GM10266 (cell line): ENCODE measurements at regions not wholly inside any gene's neighbourhood (a gene's known extent, or its start where the extent isn't known, plus 50 kb on each side); places are given as distances from the start of the nearest gene placed in this dataset.

Source experiments
- DNase-seq: peaks from one replicate; pipeline ENCODE4 v3.0.0; 2012; ENCODE audit errors: extremely low spot score
- TF ChIP-seq, protein P1 (sequence below): IDR thresholded peaks from 2 replicates; pipeline ENCODE4 v1.5.1; 2012; ENCODE audit warnings: mild to moderate bottlenecking, low read depth; ENCODE audit not compliant: control insufficient read depth, insufficient read depth; ENCODE audit errors: missing control alignments

- no peak for DNase-seq
- TF ChIP-seq, protein P1, sequence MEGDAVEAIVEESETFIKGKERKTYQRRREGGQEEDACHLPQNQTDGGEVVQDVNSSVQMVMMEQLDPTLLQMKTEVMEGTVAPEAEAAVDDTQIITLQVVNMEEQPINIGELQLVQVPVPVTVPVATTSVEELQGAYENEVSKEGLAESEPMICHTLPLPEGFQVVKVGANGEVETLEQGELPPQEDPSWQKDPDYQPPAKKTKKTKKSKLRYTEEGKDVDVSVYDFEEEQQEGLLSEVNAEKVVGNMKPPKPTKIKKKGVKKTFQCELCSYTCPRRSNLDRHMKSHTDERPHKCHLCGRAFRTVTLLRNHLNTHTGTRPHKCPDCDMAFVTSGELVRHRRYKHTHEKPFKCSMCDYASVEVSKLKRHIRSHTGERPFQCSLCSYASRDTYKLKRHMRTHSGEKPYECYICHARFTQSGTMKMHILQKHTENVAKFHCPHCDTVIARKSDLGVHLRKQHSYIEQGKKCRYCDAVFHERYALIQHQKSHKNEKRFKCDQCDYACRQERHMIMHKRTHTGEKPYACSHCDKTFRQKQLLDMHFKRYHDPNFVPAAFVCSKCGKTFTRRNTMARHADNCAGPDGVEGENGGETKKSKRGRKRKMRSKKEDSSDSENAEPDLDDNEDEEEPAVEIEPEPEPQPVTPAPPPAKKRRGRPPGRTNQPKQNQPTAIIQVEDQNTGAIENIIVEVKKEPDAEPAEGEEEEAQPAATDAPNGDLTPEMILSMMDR = no peak
Measured at GRCh38 chr14:61218767-61219166, 62.4 kb downstream of the TMEM30B start.

- no peak for DNase-seq
Measured at GRCh38 chr14:61218157-61218556, 63.0 kb downstream of the TMEM30B start.

GRCh38 chr14:61217516-61217915 is 63.6 kb downstream of the TMEM30B start:
- no peak for DNase-seq
- TF ChIP-seq, protein P1 = no peak

More at GRCh38 chr14:61218157-61218556, 63.0 kb downstream of the TMEM30B start:
- TF ChIP-seq, protein P1 = no peak

DNA sequence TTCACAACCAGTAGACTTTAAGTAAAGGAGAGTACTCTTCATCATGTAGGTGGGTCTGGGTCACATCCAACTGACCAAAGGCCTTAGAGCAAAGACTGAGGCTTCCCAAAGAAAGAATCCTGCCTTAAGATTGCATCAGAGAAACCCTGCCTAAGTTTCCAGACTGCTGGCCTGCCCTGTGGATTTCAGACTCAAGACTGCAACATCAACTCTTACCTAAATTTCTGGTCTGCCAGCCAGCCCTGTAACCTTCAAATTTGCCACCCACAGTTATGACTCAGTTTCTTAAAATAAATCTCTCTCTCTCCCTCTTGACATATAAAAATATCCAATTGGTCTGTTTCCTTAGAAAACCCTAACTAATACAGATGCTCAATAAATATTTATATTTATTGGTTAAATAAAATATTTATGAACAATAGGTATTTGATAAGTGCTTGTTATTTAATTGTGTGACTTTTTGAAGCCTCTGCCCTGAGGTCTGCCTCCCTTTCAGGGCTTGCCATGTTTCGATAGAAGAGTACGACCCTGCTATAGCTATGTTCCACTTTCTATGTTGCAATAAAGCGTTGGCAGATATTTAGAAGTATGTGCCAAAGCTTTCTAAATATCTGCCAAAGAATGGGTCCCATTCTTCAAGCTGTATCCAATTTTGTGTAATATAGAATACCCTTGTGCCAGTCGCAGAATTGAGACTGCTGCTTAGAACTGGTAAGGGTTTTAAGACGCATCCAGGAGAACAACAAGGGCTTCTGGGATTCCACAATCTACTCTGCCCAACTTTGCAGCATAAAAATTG is 65.7 kb downstream of the TMEM30B start:
- TF ChIP-seq, protein P1 = no peak
- no peak for DNase-seq

DNA sequence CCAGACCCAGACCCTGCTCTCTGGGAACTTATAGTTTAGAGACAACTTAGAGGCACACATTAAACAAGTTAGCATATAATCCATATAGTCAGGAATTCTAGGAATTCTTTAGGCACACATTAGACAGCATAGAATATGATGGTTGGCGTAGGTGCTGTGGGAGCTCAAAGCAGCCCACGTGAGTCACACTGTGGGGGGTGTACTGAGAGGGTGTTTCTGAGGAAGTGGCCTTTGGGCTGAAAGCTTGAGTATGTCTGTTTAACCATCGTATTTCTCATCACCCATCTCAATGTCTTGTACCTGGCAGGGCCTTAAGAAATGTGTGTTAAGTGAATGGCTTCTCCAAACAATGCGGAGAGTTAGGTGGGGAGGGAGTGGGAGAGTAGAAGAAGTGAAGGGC is 67.2 kb downstream of the TMEM30B start:
- TF ChIP-seq, protein P1 = no peak
- DNase-seq = no peak

GRCh38 chr14:61213191-61213621 is 67.9 kb downstream of the TMEM30B start:
- DNase-seq = no peak
- TF ChIP-seq, protein P1 = no peak

DNA sequence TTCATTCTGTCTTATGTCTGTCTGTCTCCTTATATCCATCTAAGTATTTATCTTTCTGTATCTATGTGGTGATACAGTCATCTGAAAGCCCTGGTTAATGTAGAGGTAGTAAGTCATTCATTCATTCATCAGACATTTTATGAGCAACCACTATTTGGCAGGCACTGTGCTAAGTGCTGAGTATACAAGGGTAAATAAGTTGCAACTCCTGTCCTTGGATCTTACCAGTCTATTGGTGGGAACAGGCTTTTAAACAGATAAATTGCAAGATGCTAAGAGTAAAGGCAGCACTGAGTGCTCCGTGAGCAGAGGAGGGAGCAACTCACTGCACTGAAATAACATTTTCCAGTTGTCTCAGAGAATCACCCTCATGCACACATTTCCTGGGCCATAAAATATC is 68.6 kb downstream of the TMEM30B start:
- no peak for DNase-seq
- TF ChIP-seq, protein P1 = no peak
